SU-DHL-6 (cell line): ENCODE measurements at regions not wholly inside any gene's neighbourhood (a gene's known extent, or its start where the extent isn't known, plus 50 kb on each side); places are given as distances from the start of the nearest gene placed in this dataset.

Source experiments
- H2AFZ ChIP-seq: fragments of 200-600 bp; sonication (generic); 2 replicates; pipeline ENCODE4 v1.6.1; 2014; ENCODE audit warnings: low read depth, mild to moderate bottlenecking, moderate library complexity, mixed read lengths, antibody characterized with exemption, low read length; ENCODE audit not compliant: severe bottlenecking
- H3F3A ChIP-seq: fragments of 200-600 bp; shearing (Covaris generic); 2 replicates; pipeline ENCODE4 v1.6.0; 2016; ENCODE audit warnings: antibody characterized with exemption, mild to moderate bottlenecking; ENCODE audit not compliant: insufficient read depth
- H3K27ac ChIP-seq: fragments of 200-600 bp; sonication (generic); 2 replicates; pipeline ENCODE4 v1.5.1; 2016; ENCODE audit warnings: low read depth, mild to moderate bottlenecking, low read length, moderate library complexity, mixed read lengths
- H3K27me3 ChIP-seq: fragments of 200-600 bp; sonication (generic), shearing (Covaris generic); 2 replicates; pipeline ENCODE4 v1.6.0; 2014; ENCODE audit warnings: mild to moderate bottlenecking, low read length
- H3K36me3 ChIP-seq: fragments of 200-600 bp; sonication (generic); 2 replicates; pipeline ENCODE4 v1.6.1; 2014; ENCODE audit warnings: mild to moderate bottlenecking, low read length, mixed read lengths
- H3K4me2 ChIP-seq: fragments of 300-600, 200-600 bp; shearing (Covaris generic), sonication (generic); 2 replicates; pipeline ENCODE4 v1.6.0; 2014; ENCODE audit warnings: low read length, low read depth, mild to moderate bottlenecking; ENCODE audit not compliant: poor library complexity, severe bottlenecking
- H3K4me3 ChIP-seq: fragments of 200-600 bp; sonication (generic); 2 replicates; pipeline ENCODE4 v1.5.1; 2014; ENCODE audit warnings: antibody characterized with exemption, low read length, mild to moderate bottlenecking, mixed read lengths; ENCODE audit not compliant: insufficient read depth, poor library complexity, severe bottlenecking
- H3K79me2 ChIP-seq: fragments of 200-600 bp; sonication (generic); 2 replicates; pipeline ENCODE4 v1.6.1; 2014; ENCODE audit warnings: mild to moderate bottlenecking, low read length, moderate library complexity; ENCODE audit not compliant: insufficient read depth
- H3K9ac ChIP-seq: fragments of 200-600 bp; sonication (generic); 2 replicates; pipeline ENCODE4 v1.7.0; 2014; ENCODE audit warnings: mild to moderate bottlenecking, low read length
- H3K9me2 ChIP-seq: fragments of 200-600 bp; sonication (generic); replicated peaks from 2 replicates; pipeline ENCODE4 v1.6.1; 2014; ENCODE audit warnings: low read length; ENCODE audit not compliant: insufficient read depth
- H3K9me3 ChIP-seq: fragments of 200-600 bp; sonication (generic); 2 replicates; pipeline ENCODE4 v1.6.1; 2014; ENCODE audit warnings: low read length, mixed read lengths; ENCODE audit not compliant: insufficient read depth
- H4K20me1 ChIP-seq: fragments of 200-600 bp; sonication (generic); 2 replicates; pipeline ENCODE4 v1.6.1; 2014; ENCODE audit warnings: low read depth, mild to moderate bottlenecking, antibody characterized with exemption, low read length, moderate library complexity, mixed read lengths
- EZH2phosphoT487 ChIP-seq: fragments of 200-600 bp; sonication (generic), shearing (Covaris generic); conservative IDR thresholded peaks from 2 replicates; pipeline ENCODE4 v1.6.1; 2018; ENCODE audit warnings: mild to moderate bottlenecking, antibody characterized with exemption, low read length, moderate library complexity, mixed read lengths
- TF ChIP-seq, protein P1 (sequence below): fragments of 200-600 bp; sonication (generic); IDR thresholded peaks from one replicate; pipeline ENCODE4 v1.5.1; 2017; ENCODE audit warnings: antibody characterized with exemption, mild to moderate bottlenecking, low read length, moderate library complexity; ENCODE audit not compliant: insufficient read depth, poor library complexity, severe bottlenecking

DNA sequence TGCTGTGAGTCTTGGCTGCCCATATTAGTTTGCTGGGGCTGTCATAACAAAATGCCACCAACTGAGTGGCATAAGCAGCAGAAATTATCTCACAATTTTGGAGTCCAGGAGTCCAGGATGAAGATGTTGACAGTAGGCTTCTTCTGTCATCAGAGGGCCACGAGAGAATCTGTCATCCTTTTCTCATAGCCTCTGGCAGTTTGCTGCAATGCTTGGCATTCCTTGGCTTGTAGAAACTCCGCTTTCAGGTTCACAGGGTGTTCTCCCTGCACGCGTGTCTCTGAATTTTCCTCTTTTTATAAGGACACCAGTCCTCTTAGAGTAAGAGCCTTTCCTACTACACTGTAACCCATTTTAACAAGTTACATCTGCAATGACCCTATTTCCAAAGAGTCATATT lies 838.4 kb downstream of the TFAP2A start:
- no peaks in the 10 kb centered on the region for H3K36me3 ChIP-seq
- no peak overlapping the region for H3K27ac ChIP-seq
- no peak overlapping the region for H2AFZ ChIP-seq

GRCh38 chr6:9566096-9566495 lies 848.8 kb downstream of the TFAP2A start:
- Histone ChIP-seq H3K9me3 (no peaks in the 10 kb centered on the region), H4K20me1 (no peaks in the 10 kb centered on the region), H3K4me2 (no peak overlapping the region), H3K9ac (no peak overlapping the region), H3K4me3 (no peak overlapping the region), H3K36me3 (no peaks in the 10 kb centered on the region), H3K27me3 (no peaks in the 10 kb centered on the region), H2AFZ (no peak overlapping the region), H3K79me2 (no peaks in the 10 kb centered on the region), H3F3A (no peaks in the 10 kb centered on the region), H3K27ac (no peak overlapping the region), H3K9me2 (no peaks in the 10 kb centered on the region)
- TF ChIP-seq, protein P1, sequence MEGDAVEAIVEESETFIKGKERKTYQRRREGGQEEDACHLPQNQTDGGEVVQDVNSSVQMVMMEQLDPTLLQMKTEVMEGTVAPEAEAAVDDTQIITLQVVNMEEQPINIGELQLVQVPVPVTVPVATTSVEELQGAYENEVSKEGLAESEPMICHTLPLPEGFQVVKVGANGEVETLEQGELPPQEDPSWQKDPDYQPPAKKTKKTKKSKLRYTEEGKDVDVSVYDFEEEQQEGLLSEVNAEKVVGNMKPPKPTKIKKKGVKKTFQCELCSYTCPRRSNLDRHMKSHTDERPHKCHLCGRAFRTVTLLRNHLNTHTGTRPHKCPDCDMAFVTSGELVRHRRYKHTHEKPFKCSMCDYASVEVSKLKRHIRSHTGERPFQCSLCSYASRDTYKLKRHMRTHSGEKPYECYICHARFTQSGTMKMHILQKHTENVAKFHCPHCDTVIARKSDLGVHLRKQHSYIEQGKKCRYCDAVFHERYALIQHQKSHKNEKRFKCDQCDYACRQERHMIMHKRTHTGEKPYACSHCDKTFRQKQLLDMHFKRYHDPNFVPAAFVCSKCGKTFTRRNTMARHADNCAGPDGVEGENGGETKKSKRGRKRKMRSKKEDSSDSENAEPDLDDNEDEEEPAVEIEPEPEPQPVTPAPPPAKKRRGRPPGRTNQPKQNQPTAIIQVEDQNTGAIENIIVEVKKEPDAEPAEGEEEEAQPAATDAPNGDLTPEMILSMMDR = no peak
- no peak for TF ChIP-seq EZH2phosphoT487

More for the DNA sequence above, 838.4 kb downstream of the TFAP2A start:
- Histone ChIP-seq H3K9me2 (no peaks in the 10 kb centered on the region), H4K20me1 (no peaks in the 10 kb centered on the region), H3K4me2 (no peak overlapping the region), H3K9ac (no peak overlapping the region), H3F3A (no peaks in the 10 kb centered on the region), H3K79me2 (no peaks in the 10 kb centered on the region), H3K27me3 (no peaks in the 10 kb centered on the region), H3K9me3 (no peaks in the 10 kb centered on the region), H3K4me3 (no peak overlapping the region)
- TF ChIP-seq EZH2phosphoT487 = no peak
- TF ChIP-seq, protein P1 = no peak

DNA sequence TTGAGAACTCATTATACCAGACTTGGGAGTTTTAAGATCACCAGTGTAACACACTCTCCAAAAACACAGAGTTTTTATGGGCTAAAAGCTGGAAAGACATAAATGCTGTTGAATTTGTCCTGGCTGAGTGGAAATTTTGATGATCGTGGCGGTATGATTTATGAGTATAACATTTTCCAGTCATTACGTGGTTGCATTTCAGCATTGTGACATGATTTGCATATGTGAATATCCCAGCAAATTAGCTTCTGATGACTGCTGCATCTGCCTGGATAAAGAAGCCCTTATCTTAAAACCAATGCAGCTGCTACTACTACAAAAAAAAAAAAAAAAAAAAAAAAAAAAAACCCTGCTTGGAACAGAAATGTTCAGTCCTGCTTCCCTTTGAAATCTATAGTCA lies 850.9 kb downstream of the TFAP2A start:
- Histone ChIP-seq H3K9me3 (no peaks in the 10 kb centered on the region), H3K4me2 (no peak overlapping the region), H3K9me2 (no peaks in the 10 kb centered on the region), H3F3A (no peaks in the 10 kb centered on the region), H3K79me2 (no peaks in the 10 kb centered on the region), H3K36me3 (no peaks in the 10 kb centered on the region), H2AFZ (no peak overlapping the region), H3K27ac (no peak overlapping the region), H3K4me3 (no peak overlapping the region), H3K27me3 (no peaks in the 10 kb centered on the region), H3K9ac (no peak overlapping the region), H4K20me1 (no peaks in the 10 kb centered on the region)
- TF ChIP-seq, protein P1 = no peak
- no peak for TF ChIP-seq EZH2phosphoT487
